NCI-H526 (cell line): ENCODE measurements at regions not wholly inside any gene's neighbourhood (a gene's known extent, or its start where the extent isn't known, plus 50 kb on each side); places are given as distances from the start of the nearest gene placed in this dataset.

ENCODE experiments used
- DNase-seq, 2 experiments: peaks; one replicate each; lab custom pipeline; 2025; lab: John Stamatoyannopoulos, UW

GRCh38 chr4:62706423-62706822 lies 1506.3 kb downstream of the ADGRL3 start:
- no peak for DNase-seq

DNA sequence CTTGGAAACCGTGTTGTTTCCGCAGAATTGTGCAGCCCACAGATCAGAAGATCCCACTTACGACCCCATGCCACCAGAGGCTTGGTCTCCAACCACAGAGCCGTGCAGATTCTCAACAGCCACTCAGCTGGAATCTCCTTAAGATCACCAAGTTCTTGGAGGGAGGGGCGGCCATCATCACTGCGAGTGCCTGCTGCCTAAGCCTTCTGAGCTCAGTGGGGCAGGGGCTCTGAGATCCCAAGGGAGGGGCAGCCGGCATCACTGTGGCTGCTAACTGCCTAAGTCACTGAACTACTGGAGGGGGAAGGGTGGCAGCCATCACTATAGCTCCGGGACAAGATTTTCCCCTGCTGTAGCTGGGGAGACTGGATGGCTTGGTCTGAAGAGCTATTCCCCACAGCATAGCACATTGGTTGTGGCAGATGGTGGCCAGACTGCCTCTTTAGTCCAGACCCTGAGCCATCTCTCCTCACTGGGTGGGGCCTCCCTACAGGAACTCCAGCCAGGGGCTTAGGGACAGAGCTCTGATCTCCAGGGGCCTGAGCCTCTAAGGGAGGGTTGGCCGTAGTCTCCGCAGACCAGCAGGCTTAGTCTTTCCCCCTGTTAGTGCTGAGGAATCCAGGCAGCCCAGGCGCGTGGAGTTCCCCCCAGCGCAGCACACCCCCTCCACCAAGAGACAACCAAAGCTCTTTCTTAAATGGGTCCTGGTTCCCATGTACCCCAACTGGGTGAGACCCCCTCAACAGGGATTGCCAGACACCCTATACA lies 1483.9 kb downstream of the ADGRL3 start:
- no peak for DNase-seq

DNA sequence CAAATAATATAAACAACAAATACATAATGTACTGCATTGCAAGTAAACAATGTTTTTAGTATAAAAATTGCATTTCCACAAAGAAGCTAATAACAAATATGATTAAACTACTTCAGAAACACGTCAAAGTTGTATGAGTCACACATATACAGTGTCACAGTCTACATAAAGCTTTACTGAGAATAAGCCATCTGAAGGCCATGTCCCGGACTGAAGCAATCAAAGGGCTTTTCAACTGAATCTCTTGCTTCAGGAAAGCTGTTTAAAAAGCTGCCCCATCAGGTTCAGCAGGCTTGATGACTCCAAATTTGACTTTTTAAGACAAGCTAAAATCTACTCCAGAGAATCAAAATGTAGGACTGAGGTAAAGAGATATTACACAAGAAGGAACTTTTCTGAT lies 1476.8 kb downstream of the ADGRL3 start:
- no peak for DNase-seq

GRCh38 chr4:62670514-62670913 lies 1470.4 kb downstream of the ADGRL3 start:
- DNase-seq = no peak

DNA sequence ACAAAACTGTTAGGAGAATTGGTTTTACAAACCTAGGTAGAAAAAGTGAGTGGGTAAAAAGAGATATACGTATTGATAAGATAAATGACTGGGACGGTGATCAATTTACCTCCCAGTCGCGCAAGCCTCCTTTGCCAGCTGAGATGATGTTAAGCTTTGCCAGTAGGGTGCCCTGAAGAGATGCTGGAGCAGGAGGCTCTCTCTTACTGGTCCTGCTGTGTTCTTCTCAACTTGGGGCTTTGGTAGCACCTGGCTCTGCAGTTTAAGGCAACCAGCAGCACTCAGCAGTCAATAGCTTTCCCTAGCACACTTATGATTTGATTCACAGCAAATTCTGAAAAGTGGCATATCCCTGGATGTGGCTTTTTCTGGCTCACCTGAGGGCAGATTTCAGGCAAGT lies 1461.7 kb downstream of the ADGRL3 start:
- no peak for DNase-seq

GRCh38 chr4:62656006-62656405 lies 1455.9 kb downstream of the ADGRL3 start:
- DNase-seq = no peak

GRCh38 chr4:62644372-62644771 lies 1444.2 kb downstream of the ADGRL3 start:
- DNase-seq = peak in 1 of 2 experiments; percentile 53

DNA sequence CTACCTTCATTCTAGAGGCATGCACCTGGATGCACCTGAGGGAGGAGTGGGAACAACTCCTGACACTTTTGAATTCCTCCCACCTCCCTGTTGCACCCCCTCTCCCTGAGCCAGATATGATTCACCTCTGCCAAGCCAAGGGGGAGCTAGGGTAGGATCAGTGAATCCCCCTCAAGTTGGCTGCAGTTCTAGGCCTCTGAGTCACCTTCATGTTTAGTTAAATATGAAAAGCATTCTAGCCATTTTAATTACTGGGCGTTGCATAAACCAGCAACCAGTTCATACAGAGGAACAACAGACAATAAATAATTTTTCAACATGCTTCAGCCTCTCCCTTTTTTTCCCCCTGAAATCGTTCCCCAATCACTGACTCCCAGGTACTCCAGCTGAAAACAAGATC lies 1440.2 kb downstream of the ADGRL3 start:
- no peak for DNase-seq

GRCh38 chr4:62627671-62628070 lies 1427.5 kb downstream of the ADGRL3 start:
- DNase-seq = no peak

GRCh38 chr4:62627141-62627540 lies 1427.0 kb downstream of the ADGRL3 start:
- DNase-seq = no peak

DNA sequence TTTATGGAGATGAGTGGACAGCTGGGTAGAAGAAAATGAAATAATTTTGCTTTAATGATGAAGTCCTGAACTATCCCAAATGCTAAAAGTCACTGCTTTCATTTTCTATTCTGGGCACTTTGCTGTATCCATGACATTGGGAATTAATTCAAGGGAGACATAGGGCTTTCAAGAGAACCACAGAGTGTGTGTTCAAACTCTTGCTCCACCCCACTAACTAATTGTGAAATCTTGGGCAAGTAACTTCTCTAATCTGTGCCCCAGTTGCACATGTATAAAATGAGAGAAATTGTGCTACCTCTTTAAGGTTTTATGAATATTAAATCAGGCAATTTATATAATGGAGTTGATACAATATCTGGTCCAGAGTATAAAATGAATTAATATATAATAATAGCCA lies 1422.0 kb downstream of the ADGRL3 start:
- no peak for DNase-seq

DNA sequence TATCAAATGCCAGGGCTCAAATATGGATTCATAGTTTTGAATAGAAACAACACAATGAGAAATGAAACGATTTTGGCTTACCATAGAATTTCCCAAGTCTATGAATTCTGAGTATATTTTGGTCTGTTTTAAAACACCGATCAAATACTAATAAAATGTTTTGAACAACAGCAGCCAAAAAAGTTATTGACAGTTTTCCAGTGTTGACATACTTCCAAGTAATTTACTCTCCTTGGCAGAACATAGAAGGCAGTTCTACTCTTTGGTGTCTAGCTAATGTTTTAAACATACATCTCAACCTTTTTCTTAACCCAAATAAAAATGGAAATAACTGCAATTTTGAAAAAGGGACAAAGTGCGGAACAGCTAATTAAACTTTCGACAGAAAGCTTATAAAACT lies 1419.8 kb downstream of the ADGRL3 start:
- no peak for DNase-seq

DNA sequence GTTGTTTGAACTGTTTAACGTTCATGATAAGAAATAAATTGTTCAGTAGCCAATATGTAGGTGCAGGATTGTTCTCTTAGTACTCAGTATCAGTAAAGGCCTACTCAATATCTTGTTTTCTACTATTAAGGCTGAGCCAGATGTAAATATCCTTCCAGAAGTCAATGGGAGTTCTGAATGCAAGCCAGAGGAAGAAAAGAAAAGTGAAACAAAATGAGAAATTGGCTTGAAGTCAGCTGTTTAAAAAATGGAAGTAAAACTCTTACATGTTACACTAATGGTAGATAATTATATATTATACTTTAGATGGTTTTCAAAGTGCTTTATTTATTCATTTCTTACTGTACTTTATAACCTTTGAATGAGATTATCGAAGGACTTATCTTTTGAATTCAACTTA lies 1417.9 kb downstream of the ADGRL3 start:
- DNase-seq = no peak

GRCh38 chr4:62601737-62602136 lies 1401.6 kb downstream of the ADGRL3 start:
- DNase-seq = no peak

DNA sequence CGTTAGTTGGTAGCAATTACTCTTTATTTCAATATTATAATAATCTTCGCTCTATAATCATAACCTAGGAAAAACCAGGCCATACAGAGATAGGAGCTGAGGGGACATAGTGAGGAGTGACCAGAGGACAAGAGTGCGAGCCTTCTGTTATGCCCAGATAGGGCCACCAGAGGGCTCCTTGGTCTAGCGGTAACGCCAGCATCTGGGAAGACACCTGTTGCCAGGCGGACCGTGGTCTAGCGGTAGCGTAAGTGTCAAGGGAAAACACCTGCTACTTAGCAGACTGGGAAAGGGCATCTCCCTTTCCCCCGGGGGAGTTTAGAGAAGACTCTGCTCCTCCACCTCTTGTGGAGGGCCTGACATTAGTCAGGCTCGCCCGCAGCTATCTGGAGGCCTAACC lies 1395.1 kb downstream of the ADGRL3 start:
- DNase-seq = peak in 1 of 2 experiments; percentile 68

- no peak for DNase-seq
Measured at GRCh38 chr4:62591756-62592155, 1391.6 kb downstream of the ADGRL3 start.

DNA sequence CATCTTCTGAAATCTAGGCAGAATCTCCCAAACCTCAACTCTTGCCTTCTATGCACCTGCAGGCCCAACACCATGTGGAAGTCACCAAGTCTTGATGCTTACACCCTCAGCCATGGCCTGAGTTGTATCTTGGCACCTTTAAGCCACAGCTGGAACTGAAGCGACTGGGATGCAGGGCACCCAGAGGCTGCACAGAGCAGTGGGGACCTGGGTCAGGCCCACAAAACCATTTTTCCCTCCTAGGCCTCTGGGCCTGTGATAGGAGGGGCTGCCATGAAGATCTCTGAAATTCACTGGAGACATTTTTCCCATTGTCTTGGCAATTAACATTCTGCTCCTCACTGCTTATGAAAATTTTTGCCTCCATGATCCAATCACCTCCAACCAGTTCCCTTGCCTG lies 1388.5 kb downstream of the ADGRL3 start:
- no peak for DNase-seq

GRCh38 chr4:62571494-62571893 lies 1371.4 kb downstream of the ADGRL3 start:
- DNase-seq = no peak

DNA sequence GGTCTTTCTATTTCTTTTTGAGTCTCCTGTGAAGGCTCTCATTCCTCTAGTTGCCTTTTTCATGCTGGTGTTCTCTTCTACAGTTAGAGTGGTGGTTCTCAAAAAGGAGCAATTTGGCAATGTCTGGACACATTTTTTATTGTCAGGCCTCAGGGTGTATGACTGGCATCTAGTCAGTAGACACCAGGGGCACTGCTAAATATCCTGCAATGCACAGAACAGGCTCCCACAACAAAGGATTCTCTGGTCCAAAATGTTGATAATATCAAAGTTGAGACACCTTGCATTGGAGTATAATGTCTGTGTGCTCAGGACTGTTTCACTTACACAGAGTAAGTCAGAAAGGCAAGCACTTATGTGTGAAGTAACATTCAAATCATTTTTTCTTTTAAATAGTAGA lies 1360.7 kb downstream of the ADGRL3 start:
- DNase-seq = no peak

DNA sequence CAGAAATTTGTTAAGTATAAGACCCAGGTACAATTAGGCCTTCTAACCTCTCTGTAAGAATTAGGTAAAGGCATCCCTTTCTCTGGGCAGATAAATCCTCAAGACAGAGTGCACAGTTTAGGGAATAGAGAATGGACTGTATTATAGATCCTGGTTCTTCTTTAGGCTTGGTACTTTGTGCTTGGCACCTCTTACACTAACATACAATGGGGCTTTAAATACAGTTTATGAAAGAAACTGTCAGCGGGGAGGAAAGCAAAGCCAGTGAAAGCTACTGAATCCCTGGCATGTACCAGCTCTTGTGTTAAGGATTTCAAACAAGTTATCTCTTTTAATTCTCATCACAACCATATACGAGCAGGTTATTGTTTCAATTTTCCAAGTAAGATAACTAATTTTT lies 1350.0 kb downstream of the ADGRL3 start:
- no peak for DNase-seq

DNA sequence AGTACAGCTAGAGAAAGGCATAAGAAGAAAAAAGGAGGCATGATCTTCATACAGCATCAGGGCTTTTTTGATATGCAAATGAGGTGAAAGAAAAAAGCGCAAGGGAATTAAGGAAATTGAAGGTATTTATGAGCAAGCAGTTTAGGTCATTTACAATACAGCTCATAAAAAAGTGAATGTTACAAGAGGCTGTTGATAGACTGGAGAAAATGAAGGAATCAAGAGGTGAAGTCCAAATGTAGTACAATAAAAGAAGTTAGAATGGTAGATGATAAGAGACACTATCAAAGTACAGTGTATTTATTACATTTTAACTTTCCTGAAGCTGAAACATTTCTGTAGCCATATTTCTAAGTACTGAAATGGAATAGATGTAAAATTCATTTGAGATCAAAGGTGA lies 1349.5 kb downstream of the ADGRL3 start:
- no peak for DNase-seq

GRCh38 chr4:62548765-62549164 lies 1348.6 kb downstream of the ADGRL3 start:
- DNase-seq = no peak

DNA sequence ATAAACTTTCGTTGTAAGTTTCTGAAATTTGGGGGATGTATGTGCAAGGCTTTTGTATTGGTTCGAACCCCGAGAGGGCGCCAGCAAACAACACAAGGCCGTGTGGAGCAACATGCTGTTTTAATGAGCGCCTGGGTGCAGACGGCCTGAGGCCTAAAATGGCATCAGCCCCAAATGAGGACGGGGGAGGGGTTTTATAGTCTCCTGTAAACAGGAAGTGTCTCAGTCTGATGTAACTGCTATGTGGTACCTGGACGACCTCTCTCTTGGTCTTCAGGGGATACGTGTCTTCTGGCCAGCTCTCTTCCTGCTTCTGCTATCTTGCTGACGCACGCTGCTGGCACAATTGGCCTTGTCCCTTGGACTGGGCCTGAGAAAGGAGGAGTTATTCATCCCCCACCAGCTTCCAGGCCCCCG lies 1348.0 kb downstream of the ADGRL3 start:
- no peak for DNase-seq

- DNase-seq = no peak
Measured at GRCh38 chr4:62544428-62544827, 1344.3 kb downstream of the ADGRL3 start.
